Nephron progenitor cell (in vitro differentiated cells): ENCODE measurements at regions not wholly inside any gene's neighbourhood (a gene's known extent, or its start where the extent isn't known, plus 50 kb on each side); places are given as distances from the start of the nearest gene placed in this dataset.
A peak's percentile ranks its signal among the peaks of the same experiment; 100 is the strongest.

Source experiments
- DNase-seq: peaks from one replicate; pipeline ENCODE4 v3.0.0; 2021
- H3K27ac Mint-ChIP-seq: 2 replicates; pipeline ENCODE4 v1.8.0; 2021; ENCODE audit warnings: mild to moderate bottlenecking, moderate library complexity, mixed read lengths
- H3K27me3 Mint-ChIP-seq: 2 replicates; pipeline ENCODE4 v1.8.0; 2021; ENCODE audit warnings: mild to moderate bottlenecking, low read depth, mixed read lengths; ENCODE audit not compliant: poor library complexity
- H3K36me3 Mint-ChIP-seq: 2 replicates; pipeline ENCODE4 v1.8.0; 2021; ENCODE audit warnings: low read depth, mixed read lengths
- H3K4me1 Mint-ChIP-seq: 2 replicates; pipeline ENCODE4 v1.8.0; 2021; ENCODE audit warnings: mixed read lengths
- H3K4me3 Mint-ChIP-seq: 2 replicates; pipeline ENCODE4 v1.8.0; 2021; ENCODE audit warnings: mild to moderate bottlenecking, moderate library complexity, mixed read lengths
- H3K9me3 Mint-ChIP-seq: 2 replicates; pipeline ENCODE4 v1.8.0; 2021; ENCODE audit warnings: mild to moderate bottlenecking, moderate library complexity, mixed read lengths
- CTCF ChIP-seq: fragments of 200-600 bp; sonication (generic); IDR thresholded peaks from 2 replicates; pipeline ENCODE4 v1.5.0; 2021; ENCODE audit warnings: antibody characterized with exemption

- Mint-ChIP-seq H3K27ac (no peak overlapping the region), H3K4me3 (no peak overlapping the region), H3K27me3 (peaks cover 15% of the 10 kb centered on the region), H3K36me3 (no peaks in the 10 kb centered on the region), H3K4me1 (peaks cover 10% of the 10 kb centered on the region), H3K9me3 (peaks cover 40% of the 10 kb centered on the region)
- TF ChIP-seq CTCF = no peak
- no peak for DNase-seq
Measured at GRCh38 chr1:34682452-34683223, 72.2 kb upstream of the GJB5 start.

- TF ChIP-seq CTCF = no peak
- no peak overlapping the region for H3K27ac Mint-ChIP-seq
- H3K4me1 Mint-ChIP-seq = peaks cover 10% of the 10 kb centered on the region
- peaks cover 31% of the 10 kb centered on the region for H3K9me3 Mint-ChIP-seq
- H3K27me3 Mint-ChIP-seq = peaks cover 24% of the 10 kb centered on the region
- no peak overlapping the region for H3K4me3 Mint-ChIP-seq
- no peaks in the 10 kb centered on the region for H3K36me3 Mint-ChIP-seq
- DNase-seq = no peak
Measured at GRCh38 chr1:34683616-34684015, 71.2 kb upstream of the GJB5 start.

GRCh38 chr1:34684266-34684665 lies 70.6 kb upstream of the GJB5 start:
- TF ChIP-seq CTCF = no peak
- Mint-ChIP-seq H3K27me3 (peaks cover 24% of the 10 kb centered on the region), H3K9me3 (peaks cover 24% of the 10 kb centered on the region), H3K4me1 (peaks cover 10% of the 10 kb centered on the region), H3K4me3 (no peak overlapping the region), H3K27ac (peak overlapping the region; percentile 65), H3K36me3 (no peaks in the 10 kb centered on the region)
- no peak for DNase-seq

- no peak for DNase-seq
- no peak for TF ChIP-seq CTCF
- Mint-ChIP-seq H3K27me3 (peaks cover 24% of the 10 kb centered on the region), H3K36me3 (no peaks in the 10 kb centered on the region), H3K27ac (no peak overlapping the region), H3K4me1 (peaks cover 10% of the 10 kb centered on the region), H3K4me3 (no peak overlapping the region), H3K9me3 (peaks cover 18% of the 10 kb centered on the region)
Measured at GRCh38 chr1:34685225-34685624, 69.6 kb upstream of the GJB5 start.

GRCh38 chr1:34686531-34686930 lies 68.3 kb upstream of the GJB5 start:
- H3K36me3 Mint-ChIP-seq = no peaks in the 10 kb centered on the region
- no peak for DNase-seq
- peaks cover 24% of the 10 kb centered on the region for H3K27me3 Mint-ChIP-seq
- H3K4me1 Mint-ChIP-seq = peaks cover 10% of the 10 kb centered on the region
- H3K9me3 Mint-ChIP-seq = peaks cover 13% of the 10 kb centered on the region
- TF ChIP-seq CTCF = no peak
- H3K4me3 Mint-ChIP-seq = no peak overlapping the region
- no peak overlapping the region for H3K27ac Mint-ChIP-seq
